NCI-H748 treated with DMSO at 0.1 percent for 48 hours (cell line): ENCODE measurements at regions not wholly inside any gene's neighbourhood (a gene's known extent, or its start where the extent isn't known, plus 50 kb on each side); places are given as distances from the start of the nearest gene placed in this dataset.
"Not testable (repeated sequence)": the region's sequence is repeated elsewhere in the genome, so short reads cannot be mapped to it uniquely, and the experiment has no call there.

Experiments used
- DNase-seq: peaks from one replicate; lab custom pipeline; 2025; lab: John Stamatoyannopoulos, UW

DNA sequence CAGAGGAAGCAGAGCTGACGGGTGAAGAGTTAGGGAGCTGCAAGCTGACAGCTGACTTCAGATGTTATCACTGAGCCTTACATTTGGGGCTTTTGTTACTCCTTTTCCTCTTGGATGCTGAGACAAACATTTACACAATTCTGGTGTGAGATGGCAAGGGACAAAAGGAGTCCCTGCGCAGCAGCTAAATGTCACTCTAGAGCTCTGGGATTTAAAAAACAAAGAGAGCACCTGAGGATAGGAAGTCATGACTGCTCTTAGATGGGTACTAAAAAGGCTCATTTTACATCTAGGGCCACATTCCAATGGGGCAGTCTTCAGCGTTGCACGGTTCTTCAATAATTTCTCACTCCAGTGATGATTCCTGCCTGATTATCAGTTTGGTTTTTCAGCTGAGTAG is 204.5 kb downstream of the RAB38 start:
- no peak for DNase-seq

DNA sequence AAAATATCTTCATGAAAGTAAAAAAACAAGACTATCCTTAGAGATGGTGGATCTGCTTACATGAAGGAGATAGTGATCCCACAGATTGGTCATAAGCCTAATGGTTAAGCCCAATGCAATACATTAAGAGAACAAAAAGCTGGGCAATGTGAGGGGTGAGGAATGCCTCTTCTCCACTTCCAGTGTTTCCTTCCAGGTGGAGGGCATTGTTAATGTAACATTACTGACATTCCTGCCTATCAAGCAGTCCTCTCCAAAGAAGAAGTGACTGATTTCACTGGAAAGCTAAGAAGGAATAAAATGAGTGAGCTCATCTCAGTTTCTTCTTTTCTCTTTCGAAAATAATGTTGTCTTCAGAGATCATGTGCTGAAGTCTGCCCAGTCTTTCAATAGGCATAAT is 207.8 kb downstream of the RAB38 start:
- no peak for DNase-seq

DNA sequence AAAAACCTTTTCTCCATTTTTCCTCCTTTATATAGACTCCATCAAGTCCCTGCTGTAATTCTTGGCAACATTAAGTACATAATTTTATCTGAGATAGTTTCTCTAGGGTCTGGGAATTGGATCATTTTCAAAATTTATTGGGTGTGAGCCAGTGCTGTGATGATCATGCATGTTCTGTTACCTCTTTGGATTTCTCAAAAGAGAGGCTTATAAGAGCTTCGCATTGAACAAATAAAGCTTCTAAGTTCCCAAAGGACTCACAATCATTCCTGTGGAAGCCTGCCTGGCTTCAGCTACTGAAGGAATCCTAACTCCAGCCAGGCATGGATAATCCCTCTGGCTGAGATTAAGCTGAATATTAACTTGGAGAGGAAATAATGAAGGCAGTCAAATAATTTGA is 208.5 kb downstream of the RAB38 start:
- DNase-seq: no peak

DNA sequence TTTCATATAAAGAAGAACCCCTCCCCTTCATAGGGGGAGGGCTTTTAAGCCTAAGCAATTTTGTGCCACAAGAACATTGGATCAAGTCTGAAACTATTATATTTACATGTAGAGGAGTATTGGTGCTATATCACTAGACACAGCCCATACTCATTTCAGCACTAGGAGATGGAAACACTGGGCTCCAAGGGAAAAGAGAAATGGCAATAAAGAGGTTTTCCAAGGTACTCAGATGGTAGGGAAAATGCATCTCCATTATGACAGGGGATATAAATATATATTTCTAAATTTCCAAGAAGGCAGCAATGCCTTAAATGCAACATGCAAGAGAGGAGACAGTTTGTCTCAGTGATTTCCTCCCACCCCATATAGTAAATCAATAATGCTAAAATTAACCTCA is 209.0 kb downstream of the RAB38 start:
- no peak for DNase-seq

DNA sequence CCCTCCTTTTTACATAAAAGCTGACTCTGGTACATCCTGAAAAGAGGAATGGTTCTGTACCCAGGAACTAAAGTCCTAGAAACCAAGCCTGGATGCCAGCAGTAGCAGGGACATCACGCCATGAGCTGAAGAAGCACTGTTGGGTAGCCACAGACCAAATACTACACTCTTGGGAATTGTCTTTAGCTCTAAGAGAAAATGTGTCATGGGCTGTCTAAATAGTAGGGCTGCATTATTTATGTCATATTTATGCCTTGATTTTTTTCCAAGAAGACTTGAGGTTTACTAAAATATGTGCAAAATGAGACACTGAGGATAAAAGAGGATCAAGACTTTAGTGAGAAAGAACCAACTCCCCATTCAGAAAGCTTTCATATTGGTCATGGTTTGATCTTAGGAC is 213.6 kb downstream of the RAB38 start:
- no peak for DNase-seq

DNA sequence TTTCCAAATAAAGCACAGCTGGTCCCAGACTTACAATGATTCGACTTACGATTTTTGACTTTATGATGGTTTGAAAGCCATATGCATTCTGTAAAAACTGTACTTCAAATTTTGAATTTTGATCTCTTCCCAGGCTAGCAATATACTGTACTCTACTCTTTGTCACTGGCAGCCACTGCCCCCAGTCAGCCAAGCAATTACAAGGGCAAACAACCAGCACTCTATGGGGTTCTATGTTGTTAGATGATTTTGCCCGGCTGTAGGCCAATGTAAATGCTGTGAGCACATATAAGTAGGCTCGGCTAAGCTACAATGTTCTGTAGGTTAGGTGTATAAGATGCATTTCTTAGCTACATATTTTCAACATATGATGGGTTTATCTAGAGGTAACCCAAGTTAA is 217.3 kb downstream of the RAB38 start:
- DNase-seq: no peak

DNA sequence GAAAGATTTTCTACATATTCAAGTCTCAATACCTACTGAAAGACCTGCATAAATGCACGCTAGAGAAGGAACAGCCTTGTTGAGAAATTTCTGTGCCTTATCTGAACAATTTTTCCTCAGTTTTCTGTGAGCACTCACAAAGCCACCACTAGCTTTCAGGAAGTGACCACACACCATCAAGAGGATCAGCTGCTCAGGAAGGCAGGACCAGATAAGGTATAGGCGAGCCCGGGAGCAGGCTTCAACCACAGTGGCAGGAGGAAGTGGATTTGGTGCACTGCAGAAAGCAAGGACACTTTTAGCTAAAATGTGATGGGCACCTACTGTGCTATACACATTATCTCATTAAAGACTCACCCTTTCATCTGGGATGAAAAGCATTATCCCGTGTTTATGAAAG is 220.8 kb downstream of the RAB38 start:
- DNase-seq: no peak

DNA sequence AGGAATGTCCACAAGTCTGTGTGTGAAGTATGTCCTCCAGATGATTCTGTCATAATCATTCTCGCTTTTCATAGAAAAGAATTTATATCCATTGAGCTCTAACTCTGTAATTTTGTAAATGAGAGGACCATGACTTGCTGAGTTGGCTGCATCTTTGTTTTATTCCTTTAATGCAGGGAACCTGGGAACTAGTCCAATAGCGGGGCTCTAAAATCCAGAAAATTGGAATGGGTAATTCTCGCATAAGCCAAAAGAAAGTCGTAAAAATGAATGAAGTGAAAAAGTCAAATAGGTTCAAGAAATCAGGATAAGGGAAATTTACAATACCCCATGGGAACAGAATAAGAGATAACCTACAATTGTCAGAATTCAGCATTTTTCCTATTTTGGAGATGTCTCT is 232.5 kb downstream of the RAB38 start:
- DNase-seq: no peak

DNA sequence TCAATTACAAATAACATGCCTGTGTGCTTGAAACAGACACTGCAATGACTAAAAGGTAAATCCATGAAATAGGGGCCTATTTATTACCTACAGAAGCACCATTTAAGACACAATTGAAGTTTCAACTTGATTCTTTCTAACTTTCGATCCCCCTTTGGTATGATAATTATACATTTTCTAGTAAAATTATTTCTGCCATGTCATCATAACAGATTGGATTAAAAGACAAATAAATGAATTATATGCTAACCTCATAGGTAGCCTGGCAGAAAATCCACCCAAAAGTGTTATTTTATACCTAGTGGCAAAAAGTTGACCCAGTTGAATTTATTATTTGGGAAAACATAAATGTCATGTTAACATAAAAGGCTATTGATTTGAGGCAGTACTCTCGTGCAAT is 241.1 kb downstream of the RAB38 start:
- no peak for DNase-seq

DNA sequence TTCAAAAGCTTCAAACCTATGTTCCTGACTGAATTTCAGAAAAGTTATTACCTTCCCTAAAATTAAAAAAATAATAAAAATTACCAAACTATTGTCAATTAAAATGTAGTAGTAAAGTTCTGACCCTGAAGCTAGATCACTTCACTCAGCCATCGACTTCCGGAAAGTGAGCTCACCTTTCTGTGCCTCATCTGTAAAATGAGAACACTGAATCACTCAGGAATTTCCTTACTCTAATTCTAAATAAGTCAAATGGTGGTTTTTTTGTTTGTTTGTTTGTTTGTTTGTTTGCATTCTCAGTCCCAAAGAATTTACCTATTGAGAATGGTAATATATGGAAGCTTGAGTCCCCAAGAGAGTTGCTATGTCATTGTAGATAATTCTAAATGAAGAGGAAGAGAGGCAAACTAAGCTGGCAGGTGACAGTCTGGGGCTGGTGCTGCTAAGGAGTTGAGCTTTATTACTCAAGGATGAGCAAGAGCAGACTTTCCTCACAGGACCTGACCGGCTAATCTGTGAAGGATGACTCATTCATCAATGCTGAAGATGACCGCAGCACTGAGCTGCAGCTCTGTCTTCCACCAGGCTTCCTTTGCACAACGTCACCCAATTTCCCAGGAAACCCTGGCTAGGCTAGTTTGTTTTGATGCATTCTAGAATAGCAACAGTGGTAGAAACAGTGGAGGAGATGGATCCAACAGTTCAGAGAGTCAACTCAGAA is 248.8 kb downstream of the RAB38 start:
- no peak for DNase-seq

DNA sequence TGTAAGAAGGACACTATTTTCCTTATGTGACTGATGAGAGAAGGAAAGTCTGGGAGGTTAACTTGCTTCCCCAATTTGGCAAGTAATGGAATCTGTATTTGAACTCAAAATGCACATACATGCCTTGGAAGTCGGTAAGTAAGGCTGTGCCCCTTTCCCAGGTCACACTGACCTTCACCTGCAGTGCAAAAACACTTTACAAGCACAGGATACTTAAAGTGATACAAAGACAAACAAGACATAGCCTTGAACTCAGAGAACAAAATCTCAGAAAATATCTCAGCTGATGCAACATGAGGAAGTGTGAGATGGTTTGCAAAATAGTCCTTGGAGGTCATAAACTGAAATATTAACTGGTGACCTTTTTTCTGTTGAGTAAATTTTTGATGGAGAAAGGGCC is 251.1 kb downstream of the RAB38 start:
- no peak for DNase-seq

DNA sequence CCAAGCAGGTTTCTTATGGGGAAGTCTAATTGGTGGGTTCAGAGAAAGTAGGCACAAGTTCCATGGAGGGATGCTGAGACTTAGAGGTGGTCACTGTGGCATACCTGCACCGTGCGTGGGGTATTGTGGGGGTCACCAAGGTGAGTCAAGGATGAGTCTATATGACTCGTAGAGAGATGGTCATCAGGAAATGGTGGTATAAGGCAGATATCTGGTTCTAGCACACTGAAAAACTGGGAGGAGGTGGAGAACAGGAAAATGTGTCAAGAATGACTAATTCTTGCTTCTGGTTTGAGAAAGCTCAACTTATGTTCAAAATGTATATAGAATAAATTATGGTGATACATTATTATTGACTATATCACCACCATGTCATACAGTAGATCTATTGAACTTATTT is 258.1 kb downstream of the RAB38 start:
- no peak for DNase-seq

DNA sequence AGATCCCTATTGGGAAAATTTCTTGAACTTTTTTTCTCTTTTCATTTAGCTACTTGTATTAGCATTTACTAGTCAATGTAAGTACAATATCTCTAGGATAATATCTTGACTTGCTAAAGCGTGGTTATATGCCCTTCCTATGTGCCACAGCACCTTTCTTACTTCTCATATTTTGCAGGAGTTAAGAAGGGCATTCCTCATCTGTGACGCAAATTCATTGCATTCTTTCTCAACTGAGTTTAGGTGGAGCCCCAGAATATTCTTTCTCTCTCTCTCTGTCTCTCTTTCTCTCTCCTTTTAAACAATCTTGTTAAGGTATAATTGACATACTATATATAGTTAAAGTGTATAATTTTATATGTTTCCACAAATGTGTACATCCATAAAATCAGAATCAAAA is 266.1 kb downstream of the RAB38 start:
- DNase-seq: no peak

DNA sequence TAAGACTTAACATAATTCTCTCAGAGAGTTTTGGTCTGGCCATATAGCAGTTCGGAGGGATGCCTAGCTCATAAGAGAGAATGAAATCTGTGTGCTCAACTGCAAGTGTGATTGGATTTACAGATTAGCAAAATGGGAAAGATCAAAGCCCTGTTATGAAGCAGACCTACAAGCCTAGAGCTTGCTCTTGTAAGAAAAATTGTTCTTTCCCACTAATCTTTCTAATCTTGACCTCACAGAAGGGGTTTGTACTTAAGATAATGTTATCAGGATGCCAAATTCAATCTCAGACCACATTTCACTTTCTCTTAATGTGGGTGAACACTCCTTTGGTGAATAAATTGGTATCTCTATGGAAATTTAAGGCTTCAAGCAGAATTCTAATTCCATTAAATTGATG is 267.2 kb downstream of the RAB38 start:
- no peak for DNase-seq

DNA sequence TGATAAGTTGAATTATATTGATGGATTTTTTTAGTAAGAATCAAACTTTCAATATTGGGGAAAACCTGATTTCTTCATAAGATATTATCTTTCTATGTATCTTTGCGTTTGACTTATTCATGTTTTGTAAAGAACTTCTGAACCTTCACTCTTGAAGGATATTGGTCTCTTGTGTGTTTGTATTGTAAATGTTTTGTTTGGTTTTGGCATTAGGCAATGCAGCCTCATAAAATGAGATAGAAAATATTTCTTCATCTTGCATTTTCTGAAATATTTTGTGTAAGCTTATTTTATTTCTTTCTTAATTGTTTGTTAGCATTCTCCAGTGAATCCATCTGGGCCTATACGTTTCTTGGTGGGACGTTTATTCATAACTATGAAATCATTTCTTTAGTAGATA is 271.9 kb downstream of the RAB38 start:
- DNase-seq: no peak

DNA sequence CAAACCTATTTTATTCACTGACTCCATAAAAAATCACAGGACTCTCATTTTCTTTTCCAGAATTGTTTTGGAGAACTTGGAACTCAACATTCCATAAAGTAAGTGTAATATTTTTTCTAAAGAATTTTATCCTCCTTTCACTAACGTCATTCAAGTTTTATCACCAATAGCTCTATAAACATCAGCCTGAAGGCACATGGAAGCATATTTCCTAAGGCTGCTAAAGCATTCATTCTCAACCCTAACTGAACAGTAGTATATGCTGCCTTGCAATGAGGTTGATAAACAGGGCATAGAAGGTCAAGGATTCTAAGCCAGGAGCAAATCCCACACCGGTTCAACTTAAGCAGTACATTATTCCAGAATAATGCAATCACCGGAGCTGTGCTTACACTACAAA is 273.9 kb downstream of the RAB38 start:
- DNase-seq: no peak

DNA sequence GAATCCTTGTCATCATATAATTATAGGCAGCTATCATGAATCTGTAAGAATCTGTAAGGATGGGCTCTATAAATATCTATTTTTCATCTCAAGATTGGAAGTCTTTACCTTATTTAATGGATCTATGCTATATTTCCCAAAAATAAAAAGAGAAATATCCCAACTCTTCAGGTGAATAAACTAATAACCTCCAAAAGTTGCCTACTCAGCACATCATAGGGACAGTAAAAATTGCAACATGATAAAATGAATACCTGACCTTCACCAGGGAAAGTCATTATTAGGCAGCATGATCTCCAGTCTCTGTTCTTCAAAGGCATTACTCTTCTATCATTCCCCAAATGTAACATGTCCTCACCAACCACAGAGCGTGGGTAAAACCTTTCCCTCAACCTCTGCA is 277.3 kb downstream of the RAB38 start:
- no peak for DNase-seq

DNA sequence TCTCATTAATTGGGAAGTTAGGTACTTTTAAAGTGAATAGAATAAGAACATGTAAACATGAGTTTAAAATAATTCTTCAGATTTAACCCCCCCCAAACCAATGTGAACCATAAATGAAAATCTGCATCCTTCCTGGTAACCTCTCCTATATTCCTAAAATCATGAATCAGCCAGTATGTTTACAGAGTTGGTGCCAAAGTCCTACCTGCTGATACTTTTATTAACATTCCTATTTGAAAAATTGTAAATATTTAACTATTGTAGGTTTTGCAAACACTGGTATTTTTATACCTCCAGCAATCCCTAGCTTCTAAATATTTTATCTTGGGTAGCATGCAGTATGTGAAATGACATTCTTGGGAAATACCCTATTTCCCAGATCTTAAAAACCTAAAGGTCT is 278.2 kb downstream of the RAB38 start:
- DNase-seq: no peak

DNA sequence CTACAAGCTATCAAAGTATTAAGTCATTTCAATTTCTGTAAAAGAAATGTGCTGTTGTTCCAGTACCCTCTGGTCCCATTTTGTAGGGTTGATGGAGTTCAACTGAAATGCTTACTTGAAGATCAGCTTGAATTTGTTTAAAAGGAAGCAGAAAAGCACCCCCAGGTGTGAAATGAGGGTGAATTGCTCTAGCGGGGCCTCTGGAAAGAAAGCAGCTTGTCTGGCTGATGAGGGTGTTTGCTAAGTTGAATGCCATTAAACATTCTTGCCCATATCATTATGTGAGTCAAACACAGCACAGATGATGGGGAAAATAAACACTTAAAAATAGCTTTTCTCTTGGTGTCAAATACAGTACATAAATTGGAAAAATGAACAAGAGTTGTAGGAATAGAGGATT is 280.3 kb downstream of the RAB38 start:
- no peak for DNase-seq

DNA sequence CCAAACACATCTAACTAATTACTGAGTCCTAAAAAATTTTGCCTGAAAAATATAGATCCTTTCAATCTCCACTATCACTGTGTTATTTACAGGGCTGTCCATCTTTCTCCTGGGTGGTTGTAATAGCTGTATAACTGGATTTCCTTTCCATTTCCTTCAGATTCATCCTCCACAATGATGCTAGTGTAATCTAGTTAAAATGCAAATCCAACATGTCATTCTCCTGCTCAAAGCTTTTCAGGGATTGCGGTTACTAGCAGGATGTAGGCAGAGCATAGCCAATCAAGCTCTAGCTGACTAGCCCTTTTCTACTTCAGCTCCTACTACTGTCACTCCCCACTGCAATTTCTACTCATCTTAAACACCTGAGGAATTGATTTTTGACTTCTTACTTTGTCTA is 283.0 kb downstream of the RAB38 start:
- no peak for DNase-seq

DNA sequence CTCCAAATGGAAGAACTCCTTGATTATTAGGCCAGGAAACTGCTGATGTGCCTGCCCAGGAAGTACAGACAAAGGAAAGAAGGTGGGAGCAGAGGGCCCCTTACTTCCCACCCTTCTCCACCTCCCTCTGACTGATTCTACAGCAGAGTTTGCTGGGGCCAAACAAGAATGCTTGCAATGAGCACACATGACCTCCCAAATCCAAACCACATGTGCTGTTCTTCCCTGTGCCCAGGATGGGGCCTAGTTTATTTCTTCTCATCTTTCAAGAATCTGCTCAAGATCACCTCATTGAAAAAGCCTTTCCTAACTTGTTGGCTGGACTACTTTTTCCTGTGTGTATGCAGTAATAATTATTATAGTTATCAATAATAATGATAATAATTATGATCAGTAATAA is 286.1 kb downstream of the RAB38 start:
- DNase-seq: no peak

DNA sequence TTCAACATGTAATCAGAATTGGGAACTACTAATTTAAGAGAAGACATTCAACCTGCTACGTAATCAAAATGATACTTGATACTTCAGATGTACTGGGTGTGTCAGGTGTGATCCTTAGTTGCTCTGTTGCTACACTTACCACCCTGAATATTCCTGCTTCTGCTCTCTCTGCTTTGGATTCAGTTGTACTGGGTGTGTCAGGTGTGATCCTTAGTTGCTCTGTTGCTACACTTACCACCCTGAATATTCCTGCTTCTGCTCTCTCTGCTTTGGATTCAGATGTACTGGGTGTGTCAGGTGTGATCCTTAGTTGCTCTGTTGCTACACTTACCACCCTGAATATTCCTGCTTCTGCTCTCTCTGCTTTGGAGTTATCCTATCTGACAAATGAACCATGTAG is 290.2 kb downstream of the RAB38 start:
- DNase-seq: not testable (repeated sequence)

DNA sequence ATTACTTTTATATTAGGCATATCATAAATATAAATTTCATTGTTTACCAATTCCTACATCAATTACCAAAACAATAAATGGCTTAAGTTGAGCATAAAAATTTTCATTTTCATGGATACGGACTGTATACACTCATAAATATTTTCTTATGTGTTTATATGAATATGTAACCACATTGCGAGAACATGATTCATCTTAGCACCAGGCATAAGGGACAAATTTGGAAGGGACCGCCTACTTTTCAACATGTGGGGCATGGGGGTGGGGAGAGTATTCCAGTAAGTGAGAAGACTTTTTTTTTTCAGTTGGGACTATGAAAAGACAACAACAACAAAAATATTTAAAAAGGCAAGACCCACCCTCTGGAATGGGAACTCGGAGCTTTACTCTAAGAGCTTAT is 296.1 kb downstream of the RAB38 start:
- DNase-seq: no peak

DNA sequence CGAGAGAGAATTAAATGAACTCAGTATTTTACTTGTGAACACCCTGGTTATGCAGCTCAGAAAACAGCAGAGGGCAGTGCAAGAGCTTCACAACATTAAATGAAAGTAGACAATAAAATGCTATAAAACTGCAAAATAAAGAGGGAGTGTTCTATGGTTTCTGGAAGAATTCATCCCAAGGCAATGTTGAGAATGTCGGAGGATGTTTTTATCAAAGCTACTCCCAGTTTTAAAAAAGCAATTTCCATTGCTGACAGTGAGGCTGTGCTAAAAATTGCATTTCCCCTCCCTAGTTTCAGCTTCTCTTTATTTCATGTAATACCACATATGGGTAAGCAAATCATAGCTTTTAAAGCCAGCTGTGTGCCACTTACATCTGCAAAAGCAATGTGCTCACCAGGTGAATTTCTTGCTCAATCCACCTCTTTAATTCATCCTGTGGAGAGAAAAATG is 296.8 kb downstream of the RAB38 start:
- no peak for DNase-seq

DNA sequence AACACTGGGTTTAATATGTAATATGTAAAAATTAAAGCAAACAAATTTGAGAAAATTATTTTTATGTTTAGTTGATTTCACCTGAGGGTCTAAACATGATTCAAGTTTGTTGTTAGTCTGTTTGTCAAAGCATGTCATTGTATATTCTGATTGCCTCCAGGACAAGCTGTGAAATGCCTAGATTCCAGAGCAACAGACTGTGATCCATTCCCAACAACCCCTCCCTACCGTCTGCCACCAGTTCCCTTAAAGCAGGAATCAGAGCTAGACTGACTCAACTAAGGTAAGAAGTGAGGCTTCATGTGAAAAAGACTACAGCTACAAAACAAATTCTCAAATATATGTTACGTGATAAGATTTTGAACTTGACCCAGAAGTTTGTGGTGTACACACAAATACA is 304.2 kb downstream of the RAB38 start:
- no peak for DNase-seq
